ENCODE measurements at regions not wholly inside any gene's neighbourhood (a gene's known extent, or its start where the extent isn't known, plus 50 kb on each side); places are given as distances from the start of the nearest gene placed in this dataset.

DNA sequence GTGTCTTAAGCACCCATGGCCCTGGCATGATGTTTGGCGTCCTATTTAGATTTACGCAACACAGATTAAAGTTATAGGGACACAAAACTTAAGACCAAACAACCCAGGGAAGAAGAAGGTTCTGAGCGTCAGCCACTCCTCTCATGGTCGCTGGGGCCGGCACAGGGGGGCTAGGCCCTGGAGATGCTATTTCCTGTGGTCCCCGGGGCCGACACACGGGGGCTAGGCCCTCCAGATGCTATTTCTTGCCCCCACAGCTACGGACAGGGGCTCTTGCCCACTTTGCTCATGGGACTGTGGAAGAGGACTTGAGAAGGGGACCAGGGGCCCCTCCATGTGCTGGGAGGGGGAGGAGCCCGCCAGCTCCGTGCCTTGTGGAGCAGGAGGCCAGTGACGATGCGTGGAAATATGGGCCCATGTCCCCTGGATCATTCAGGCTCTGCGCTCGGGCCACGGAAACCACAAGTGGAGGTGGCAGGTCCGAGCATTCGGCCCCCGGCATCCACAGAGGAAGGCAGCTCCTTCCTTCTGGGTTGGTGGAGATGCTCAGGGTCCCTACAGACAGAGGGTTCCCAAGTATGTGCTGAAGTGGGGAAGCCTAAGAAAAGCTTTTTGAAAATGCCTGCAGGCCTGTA is 711.1 kb downstream of the BRD1 start:
- TF ChIP-seq, protein P1, sequence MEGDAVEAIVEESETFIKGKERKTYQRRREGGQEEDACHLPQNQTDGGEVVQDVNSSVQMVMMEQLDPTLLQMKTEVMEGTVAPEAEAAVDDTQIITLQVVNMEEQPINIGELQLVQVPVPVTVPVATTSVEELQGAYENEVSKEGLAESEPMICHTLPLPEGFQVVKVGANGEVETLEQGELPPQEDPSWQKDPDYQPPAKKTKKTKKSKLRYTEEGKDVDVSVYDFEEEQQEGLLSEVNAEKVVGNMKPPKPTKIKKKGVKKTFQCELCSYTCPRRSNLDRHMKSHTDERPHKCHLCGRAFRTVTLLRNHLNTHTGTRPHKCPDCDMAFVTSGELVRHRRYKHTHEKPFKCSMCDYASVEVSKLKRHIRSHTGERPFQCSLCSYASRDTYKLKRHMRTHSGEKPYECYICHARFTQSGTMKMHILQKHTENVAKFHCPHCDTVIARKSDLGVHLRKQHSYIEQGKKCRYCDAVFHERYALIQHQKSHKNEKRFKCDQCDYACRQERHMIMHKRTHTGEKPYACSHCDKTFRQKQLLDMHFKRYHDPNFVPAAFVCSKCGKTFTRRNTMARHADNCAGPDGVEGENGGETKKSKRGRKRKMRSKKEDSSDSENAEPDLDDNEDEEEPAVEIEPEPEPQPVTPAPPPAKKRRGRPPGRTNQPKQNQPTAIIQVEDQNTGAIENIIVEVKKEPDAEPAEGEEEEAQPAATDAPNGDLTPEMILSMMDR (IDR thresholded peaks at IDR 0.05; ENCODE audit: low read depth, low read length, missing control alignments): no peak
- no peak for DNase-seq (ENCODE audit: low read depth)
- in situ Hi-C loops (cut with HindIII; ENCODE audit: low sequenced_read_pairs): no loop called here
- no peak overlapping the region for H3K4me3 ChIP-seq (ENCODE audit: low read depth, low read length)

DNA sequence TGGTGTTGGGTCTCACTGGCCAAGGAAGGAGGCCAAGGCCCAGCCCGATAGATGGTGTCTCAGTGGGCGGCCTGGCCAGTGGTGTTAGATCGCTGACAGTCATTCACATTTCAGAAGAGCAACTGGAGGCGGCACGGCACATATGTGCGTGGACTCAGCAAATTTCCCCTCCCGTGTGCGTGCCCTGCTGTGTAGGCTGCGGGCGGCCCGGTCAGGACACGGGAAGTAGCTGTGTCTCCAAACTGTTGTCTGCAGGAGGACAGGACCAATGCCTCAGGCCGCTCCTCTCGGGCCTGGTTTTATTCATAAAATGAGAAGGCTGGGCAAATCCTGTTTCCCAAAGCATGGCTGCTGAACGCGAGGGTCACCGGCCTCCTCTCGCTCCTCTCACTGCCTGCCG is 711.7 kb downstream of the BRD1 start:
- TF ChIP-seq, protein P1 (IDR thresholded peaks at IDR 0.05; ENCODE audit: low read depth, low read length, missing control alignments): no peak
- no peak overlapping the region for H3K4me3 ChIP-seq (ENCODE audit: low read depth, low read length)
- in situ Hi-C loops (cut with HindIII; ENCODE audit: low sequenced_read_pairs): no loop called here
- no peak for DNase-seq (ENCODE audit: low read depth)

DNA sequence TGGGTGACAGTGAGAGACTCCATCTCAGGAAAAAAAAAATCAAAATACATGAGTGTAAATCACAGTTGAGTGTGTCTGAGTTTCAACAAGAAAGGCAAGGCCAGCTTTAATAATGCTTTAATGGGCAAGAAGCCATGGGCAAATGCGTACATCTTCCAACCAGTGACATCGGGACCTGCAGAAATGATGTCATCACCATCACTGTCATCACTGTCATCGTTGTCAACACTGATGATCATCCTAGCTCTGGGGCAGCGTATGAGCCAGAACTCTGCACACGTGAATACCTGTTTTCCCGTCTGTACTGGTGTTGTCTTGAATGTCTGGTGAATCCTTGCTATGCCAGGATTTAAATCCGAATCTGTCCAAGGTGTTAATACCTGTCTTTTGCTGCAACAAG is 712.5 kb downstream of the BRD1 start:
- no peak overlapping the region for H3K4me3 ChIP-seq (ENCODE audit: low read depth, low read length)
- no peak for DNase-seq (ENCODE audit: low read depth)
- TF ChIP-seq, protein P1 (IDR thresholded peaks at IDR 0.05; ENCODE audit: low read depth, low read length, missing control alignments): no peak
- in situ Hi-C loops (cut with HindIII; ENCODE audit: low sequenced_read_pairs): no loop called here

DNA sequence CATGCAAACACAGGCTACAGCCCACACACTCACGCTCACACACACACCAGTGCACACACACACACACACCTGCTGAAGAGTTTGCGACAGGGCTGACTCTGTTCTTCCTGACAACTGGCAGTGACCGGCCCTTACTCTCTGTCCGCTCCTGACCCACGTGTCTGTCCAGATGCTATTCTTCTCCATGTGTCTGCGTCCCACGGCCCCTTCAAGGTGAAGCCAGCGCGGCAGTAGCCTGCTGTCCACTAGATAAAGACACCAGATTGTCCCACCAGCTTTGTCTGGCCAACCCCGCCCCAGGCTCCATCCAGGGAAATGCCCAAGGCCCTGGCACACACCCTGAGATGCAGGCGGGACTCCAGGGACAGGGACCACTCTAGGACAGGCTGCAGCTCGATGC is 713.9 kb downstream of the BRD1 start:
- in situ Hi-C loops (cut with HindIII; ENCODE audit: low sequenced_read_pairs): no loop called here
- TF ChIP-seq, protein P1 (IDR thresholded peaks at IDR 0.05; ENCODE audit: low read depth, low read length, missing control alignments): no peak
- no peak overlapping the region for H3K4me3 ChIP-seq (ENCODE audit: low read depth, low read length)
- no peak for DNase-seq (ENCODE audit: low read depth)

DNA sequence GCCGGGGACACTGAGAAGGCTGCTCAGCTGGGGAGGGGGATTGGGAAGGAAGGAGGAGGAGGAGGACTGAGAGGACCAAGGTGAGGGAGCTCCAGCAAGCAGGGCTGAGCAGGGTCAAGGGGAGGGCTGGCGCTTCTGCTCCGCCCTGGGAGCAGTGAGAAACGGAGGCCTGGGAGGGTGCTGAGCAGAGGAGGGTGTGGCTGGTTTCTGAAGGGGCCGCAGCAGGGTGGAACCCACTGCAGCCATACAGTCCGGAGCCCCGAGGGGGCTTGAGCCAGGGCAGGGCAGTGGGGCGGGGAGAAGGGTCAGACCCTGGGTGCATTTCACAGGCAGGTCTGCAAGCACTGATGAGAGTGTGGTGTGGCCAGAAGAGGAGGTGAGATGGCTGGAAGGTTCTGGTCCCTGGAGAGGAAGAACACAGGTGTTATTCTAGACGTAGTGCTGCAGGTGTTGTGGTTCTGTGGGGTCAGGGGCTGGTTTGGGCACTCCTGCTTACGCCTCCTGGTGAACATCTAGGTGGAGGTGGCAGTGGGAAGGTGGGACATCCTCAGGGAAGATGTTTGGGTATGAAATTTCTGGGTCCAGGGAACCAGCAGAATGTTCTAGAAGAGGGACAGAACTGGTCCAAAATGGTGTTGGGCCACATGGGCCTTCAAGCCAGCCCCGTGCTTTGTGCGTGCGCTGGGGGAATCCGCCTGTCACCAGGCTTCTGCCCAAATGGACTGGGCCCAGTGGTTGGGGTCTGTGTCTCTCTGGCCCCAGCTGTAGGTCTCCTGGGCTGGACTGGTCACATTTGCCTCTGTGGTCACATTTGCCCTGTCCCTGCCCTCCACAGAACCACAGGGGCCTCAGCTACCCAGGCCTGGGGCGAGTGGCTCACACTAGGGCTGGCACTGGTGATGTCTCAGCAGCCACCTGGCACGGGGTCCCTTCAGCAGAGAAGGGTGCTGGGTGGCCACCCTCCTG is 714.7 kb downstream of the BRD1 start:
- TF ChIP-seq, protein P1 (IDR thresholded peaks at IDR 0.05; ENCODE audit: low read depth, low read length, missing control alignments): no peak
- no peak overlapping the region for H3K4me3 ChIP-seq (ENCODE audit: low read depth, low read length)
- in situ Hi-C loops (cut with HindIII; ENCODE audit: low sequenced_read_pairs): no loop called here
- no peak for DNase-seq (ENCODE audit: low read depth)

DNA sequence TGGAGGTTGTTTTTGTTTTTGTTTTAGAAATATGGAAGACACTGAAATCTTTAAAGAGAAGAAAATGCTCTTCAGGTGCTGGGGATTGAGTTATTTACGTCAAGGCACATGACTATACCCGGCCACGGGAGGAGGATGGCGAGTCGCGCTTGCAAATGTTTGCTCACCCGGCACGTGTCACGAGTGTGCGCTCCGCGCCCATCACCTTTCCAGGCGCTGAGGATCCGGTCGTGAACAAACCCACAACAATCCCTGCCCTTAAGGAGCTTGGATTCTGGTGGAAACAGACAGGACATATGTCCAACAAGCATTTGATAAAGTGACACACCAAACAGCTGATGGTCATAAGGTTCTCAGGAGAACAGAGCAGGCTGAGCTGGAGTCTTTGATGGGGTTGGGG is 715.5 kb downstream of the BRD1 start:
- in situ Hi-C loops (cut with HindIII; ENCODE audit: low sequenced_read_pairs): no loop called here
- H3K4me3 ChIP-seq (ENCODE audit: low read depth, low read length): no peak overlapping the region
- no peak for DNase-seq (ENCODE audit: low read depth)
- TF ChIP-seq, protein P1 (IDR thresholded peaks at IDR 0.05; ENCODE audit: low read depth, low read length, missing control alignments): no peak
